Nephron (organoid): ENCODE measurements at regions not wholly inside any gene's neighbourhood (a gene's known extent, or its start where the extent isn't known, plus 50 kb on each side); places are given as distances from the start of the nearest gene placed in this dataset.
"Not testable (repeated sequence)": the region's sequence is repeated elsewhere in the genome, so short reads cannot be mapped to it uniquely, and the experiment has no call there.

ENCODE experiments used
- H3K27ac Mint-ChIP-seq, 3 experiments: 2 replicates each; pipeline ENCODE4 v1.8.0; 2020; ENCODE audit warnings: mixed read lengths in 3 of 3, mild to moderate bottlenecking in 2 of 3, moderate library complexity in 1 of 3
- H3K27me3 Mint-ChIP-seq: 2 replicates; pipeline ENCODE4 v1.8.0; 2021; ENCODE audit warnings: low read depth, mild to moderate bottlenecking, moderate library complexity, mixed read lengths
- H3K36me3 Mint-ChIP-seq: 2 replicates; pipeline ENCODE4 v1.8.0; 2020; ENCODE audit warnings: low read depth, mixed read lengths
- H3K4me1 Mint-ChIP-seq: 2 replicates; pipeline ENCODE4 v1.8.0; 2020; ENCODE audit warnings: mixed read lengths
- H3K4me3 Mint-ChIP-seq, 3 experiments: 2 replicates each; pipeline ENCODE4 v1.8.0; 2020; ENCODE audit warnings: mild to moderate bottlenecking in 3 of 3, mixed read lengths in 3 of 3, moderate library complexity in 2 of 3
- H3K9me3 Mint-ChIP-seq: 2 replicates; pipeline ENCODE4 v1.8.0; 2020; ENCODE audit warnings: mixed read lengths
- CTCF ChIP-seq, 3 experiments: fragments of 200-600 bp; sonication (generic); IDR thresholded peaks; one replicate each; pipeline ENCODE4 v1.5.0; 2021; ENCODE audit warnings: antibody characterized with exemption in 3 of 3; ENCODE audit not compliant: unreplicated experiment in 3 of 3

- Mint-ChIP-seq H3K27me3 (no peaks in the 10 kb centered on the region), H3K9me3 (peaks cover 27% of the 10 kb centered on the region), H3K36me3 (no peaks in the 10 kb centered on the region), H3K4me1 (no peaks in the 10 kb centered on the region), H3K4me3 (no peak overlapping the region), H3K27ac (no peak overlapping the region)
- no peak for TF ChIP-seq CTCF (IDR thresholded peaks at IDR 0.05; ENCODE audit: unreplicated experiment in 3 of 3)
Observed at GRCh38 chr11:49851511-49851910, 100.7 kb upstream of the OR4C13 start.

GRCh38 chr11:49851971-49852389 lies 100.2 kb upstream of the OR4C13 start:
- Mint-ChIP-seq H3K27me3 (no peaks in the 10 kb centered on the region), H3K9me3 (peaks cover 27% of the 10 kb centered on the region), H3K4me1 (no peaks in the 10 kb centered on the region), H3K36me3 (no peaks in the 10 kb centered on the region), H3K4me3 (no peak overlapping the region), H3K27ac (no peak overlapping the region)
- no peak for TF ChIP-seq CTCF (IDR thresholded peaks at IDR 0.05; ENCODE audit: unreplicated experiment in 3 of 3)

- not testable (repeated sequence) for H3K36me3 Mint-ChIP-seq, H3K4me3 Mint-ChIP-seq, H3K27ac Mint-ChIP-seq, H3K4me1 Mint-ChIP-seq, H3K27me3 Mint-ChIP-seq
- peaks cover 36% of the 10 kb centered on the region for H3K9me3 Mint-ChIP-seq
Observed at GRCh38 chr11:49888875-49889274, 63.3 kb upstream of the OR4C13 start.

- not testable (repeated sequence) for H3K27ac Mint-ChIP-seq, H3K27me3 Mint-ChIP-seq, H3K4me1 Mint-ChIP-seq, H3K36me3 Mint-ChIP-seq, H3K4me3 Mint-ChIP-seq
- H3K9me3 Mint-ChIP-seq, result peaks cover 40% of the 10 kb centered on the region
Observed at GRCh38 chr11:49891910-49892671, 60.1 kb upstream of the OR4C13 start.

- not testable (repeated sequence) for H3K36me3 Mint-ChIP-seq, H3K4me1 Mint-ChIP-seq, H3K27me3 Mint-ChIP-seq, H3K27ac Mint-ChIP-seq, H3K4me3 Mint-ChIP-seq
- H3K9me3 Mint-ChIP-seq, result peaks cover 46% of the 10 kb centered on the region
Observed at GRCh38 chr11:49893442-49893841, 58.7 kb upstream of the OR4C13 start.
